HL-60/S4 (cell line): ENCODE measurements at regions not wholly inside any gene's neighbourhood (a gene's known extent, or its start where the extent isn't known, plus 50 kb on each side); places are given as distances from the start of the nearest gene placed in this dataset.

ENCODE experiments used
- in situ Hi-C: fragments of 300-500 bp; cut with MboI; formaldehyde crosslinking; loops from 2 replicates; pipeline ENCODE4 v1.14.3; 2022; ENCODE audit warnings: low sequenced_read_pairs

DNA sequence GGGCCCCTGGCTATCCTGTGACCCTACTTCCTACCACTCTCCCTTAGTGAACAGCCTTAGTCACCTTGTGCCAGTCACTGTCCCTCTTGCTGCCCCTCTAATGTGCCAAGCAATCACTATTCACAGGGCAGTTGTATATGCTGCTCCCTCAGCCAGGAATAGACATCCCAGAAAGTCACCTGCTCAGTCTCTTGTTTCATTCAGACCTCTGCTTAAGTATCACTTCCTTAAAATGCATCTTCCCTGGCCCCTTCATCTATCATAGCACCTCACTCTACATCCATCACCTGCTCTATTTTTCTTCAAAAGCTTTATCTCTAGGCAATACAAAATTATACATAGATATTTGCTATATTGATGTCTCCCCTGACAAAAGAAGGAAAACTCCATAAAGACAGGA is 328.4 kb upstream of the NFE2L3 start:
- in situ Hi-C loops, result no loop called here

DNA sequence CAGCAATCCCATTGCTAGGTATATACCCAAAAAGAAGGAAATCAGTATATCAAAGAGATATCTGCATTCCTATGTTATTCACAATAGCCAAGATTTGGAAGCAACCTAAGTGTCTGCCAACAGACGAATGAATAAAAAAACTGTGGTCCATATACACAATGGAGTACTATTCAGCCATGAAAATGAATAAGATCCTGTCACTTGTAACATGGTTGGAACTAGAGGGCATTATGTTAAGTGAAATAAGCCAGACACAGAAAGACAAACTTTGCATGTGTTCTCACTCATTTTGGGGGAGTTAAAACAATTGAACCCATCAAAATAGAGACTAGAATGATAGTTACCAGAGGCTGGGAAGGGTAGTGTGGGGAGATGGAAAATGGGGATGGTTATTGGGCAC is 323.5 kb upstream of the NFE2L3 start:
- in situ Hi-C loops, result loop anchor here (25.0 kb wide), 1 partner anchor 241 kb away; no protein-coding TSS in a partner anchor

GRCh38 chr7:25829663-25830062 is 322.3 kb upstream of the NFE2L3 start:
- in situ Hi-C loops, result loop anchor here (25.0 kb wide), 1 partner anchor 242 kb away; no protein-coding TSS in a partner anchor

- in situ Hi-C loops, result loop anchor here (25.0 kb wide), 1 partner anchor 243 kb away; no protein-coding TSS in a partner anchor
Observed at GRCh38 chr7:25830215-25830614, 321.8 kb upstream of the NFE2L3 start.

DNA sequence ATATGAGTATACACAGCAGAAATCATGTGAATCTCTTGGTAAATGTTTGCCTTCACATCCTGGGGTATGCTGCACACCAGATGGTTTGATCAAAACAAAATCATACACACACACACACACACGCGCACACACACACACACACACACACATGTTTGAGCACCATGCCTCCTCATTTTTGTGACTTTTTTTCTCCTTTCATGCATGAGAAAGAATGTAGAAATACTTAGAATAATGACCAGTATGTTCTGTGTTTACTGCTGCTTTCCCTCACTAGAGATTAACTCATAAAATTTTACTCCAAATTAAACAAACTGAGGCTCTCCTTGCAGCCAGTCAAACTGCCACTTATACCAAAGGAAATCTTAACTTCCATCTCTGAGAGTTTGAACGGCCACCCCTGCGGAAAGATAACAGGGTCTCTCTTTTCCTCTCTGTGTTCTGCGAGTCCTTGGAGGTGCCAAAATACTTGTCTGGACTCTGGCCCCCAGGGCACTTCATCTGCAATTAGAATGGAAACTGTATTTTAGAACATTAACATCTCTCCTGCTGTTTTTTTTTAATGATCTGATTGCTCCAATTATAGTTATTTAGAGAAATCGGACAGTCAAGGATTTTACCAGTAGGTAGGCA is 320.8 kb upstream of the NFE2L3 start:
- in situ Hi-C loops, result loop anchor here (25.0 kb wide), 1 partner anchor 244 kb away; no protein-coding TSS in a partner anchor

GRCh38 chr7:25831831-25832411 is 320.1 kb upstream of the NFE2L3 start:
- in situ Hi-C loops, result loop anchor here (25.0 kb wide), 1 partner anchor 245 kb away; no protein-coding TSS in a partner anchor

DNA sequence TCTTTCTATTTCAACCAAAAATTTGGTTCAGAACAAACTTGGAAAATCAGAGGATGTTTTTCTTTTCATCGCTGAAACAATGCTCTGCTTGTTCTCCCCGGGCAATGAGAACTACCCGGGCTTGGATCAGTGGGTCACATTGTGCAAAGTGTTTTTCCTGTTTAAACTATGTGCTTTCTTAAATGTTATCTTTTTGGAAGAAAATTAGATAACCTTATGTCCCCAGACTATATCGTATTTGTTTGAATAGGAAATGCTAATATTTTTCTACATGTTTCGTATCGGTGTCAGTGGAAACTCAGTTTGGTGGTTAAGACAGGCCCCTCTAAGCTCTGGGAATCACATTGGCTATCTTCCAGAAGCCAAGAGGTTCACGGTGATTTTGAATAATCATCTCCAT is 319.5 kb upstream of the NFE2L3 start:
- in situ Hi-C loops, result loop anchor here (25.0 kb wide), 1 partner anchor 245 kb away; no protein-coding TSS in a partner anchor

DNA sequence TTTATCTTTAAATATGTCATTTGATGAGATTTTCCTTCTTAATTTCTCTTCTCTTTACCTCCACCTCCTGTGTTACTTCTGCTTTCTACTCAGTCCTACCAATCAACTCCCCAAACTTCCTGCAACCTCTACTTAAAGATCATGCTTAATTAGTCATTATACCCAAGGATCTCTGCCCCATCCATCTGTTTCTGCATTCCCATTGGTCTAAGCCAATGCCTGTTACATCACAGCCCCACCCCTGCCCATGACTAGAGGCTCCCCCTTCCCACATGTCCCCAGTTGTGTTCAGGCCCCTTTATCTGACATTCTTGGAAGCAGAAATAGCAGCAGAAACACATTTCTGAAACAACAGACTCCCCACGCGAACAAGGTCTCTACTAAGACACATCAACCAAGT is 319.1 kb upstream of the NFE2L3 start:
- in situ Hi-C loops, result loop anchor here (25.0 kb wide), 1 partner anchor 246 kb away; no protein-coding TSS in a partner anchor

GRCh38 chr7:25834050-25834449 is 317.9 kb upstream of the NFE2L3 start:
- in situ Hi-C loops, result loop anchor here (25.0 kb wide), 1 partner anchor 247 kb away; no protein-coding TSS in a partner anchor

- in situ Hi-C loops, result loop anchor here (25.0 kb wide), 1 partner anchor 248 kb away; no protein-coding TSS in a partner anchor
Observed at GRCh38 chr7:25835197-25835596, 316.8 kb upstream of the NFE2L3 start.

DNA sequence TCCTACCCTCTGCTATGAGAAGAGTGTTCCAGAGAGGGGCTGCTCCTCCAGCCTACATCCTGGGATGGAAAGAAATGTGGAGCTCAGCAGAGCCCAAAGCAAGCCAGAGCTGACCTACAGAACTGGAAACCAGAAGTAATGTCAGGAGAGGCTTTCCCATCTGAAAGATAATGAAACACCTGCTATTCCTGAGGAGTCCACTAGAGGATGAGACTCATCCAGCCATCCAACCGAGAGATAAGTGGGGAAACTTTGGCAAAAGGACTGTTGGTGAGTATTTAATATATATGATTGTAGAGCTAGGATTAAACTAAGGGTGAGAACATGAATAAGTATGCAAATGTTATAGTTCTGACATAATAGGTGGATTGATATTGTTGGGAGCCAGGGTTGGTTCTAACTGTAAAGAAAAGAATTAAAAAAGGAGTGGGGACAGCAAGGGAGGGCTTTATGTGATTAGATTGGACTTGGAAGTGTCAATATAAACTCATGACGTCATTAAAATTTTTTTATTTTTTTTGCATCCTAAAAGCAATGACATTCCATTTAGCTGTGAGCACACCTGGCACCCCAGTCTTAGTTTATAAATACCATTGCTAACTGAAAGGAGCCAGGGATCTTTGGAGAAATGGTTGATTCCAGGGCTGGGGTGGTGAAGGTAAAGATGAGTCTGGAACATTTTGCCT is 312.8 kb upstream of the NFE2L3 start:
- in situ Hi-C loops, result loop anchor here (25.0 kb wide), 1 partner anchor 252 kb away; no protein-coding TSS in a partner anchor

DNA sequence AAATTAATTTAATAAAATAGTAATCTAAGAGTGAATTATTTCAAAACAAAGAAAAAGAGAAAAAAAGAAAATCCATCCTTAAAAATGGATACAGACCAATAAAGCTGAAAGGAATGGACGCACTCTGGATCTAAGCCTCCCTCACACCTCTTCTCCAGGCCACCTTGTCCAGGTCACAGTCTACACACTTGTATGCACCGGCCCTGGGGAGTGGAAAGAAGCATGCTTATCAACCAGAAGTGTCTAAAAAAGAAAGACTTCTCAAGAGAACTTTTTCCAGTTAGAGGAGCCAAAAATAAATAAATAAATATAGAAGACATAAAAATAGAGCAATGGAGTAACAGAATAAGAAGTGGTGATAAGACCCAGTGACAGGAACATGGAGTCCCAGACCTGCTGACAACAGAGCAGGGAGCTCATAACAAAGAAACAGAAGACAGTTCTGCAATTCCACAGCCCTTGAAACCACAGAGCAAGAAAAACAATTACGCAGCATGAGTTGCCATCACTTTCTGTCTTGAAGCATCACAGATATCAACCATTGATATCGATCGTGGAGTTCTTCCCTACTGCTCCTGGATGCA is 311.7 kb upstream of the NFE2L3 start:
- in situ Hi-C loops, result loop anchor here (25.0 kb wide), 1 partner anchor 253 kb away; no protein-coding TSS in a partner anchor

DNA sequence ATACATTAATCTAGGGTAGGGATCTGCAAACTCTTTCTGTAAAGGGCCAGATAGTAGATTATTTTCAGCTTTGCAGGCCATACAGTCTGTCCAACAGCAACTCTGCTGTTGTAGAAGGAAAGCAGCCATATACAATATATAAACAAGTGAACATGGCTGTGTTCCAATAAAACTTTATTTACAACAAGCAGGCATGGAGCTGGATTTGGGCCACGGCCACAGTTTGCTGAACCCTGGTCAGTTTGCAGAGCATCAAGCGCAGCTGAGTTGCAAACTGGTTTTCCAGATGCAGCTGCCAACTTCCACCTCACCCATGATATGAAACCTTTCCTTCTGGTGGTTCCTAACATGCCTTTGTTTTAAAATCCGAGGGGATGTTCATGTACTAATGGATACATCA is 310.4 kb upstream of the NFE2L3 start:
- in situ Hi-C loops, result loop anchor here (25.0 kb wide), 1 partner anchor 254 kb away; no protein-coding TSS in a partner anchor

- in situ Hi-C loops, result loop anchor here (25.0 kb wide), 1 partner anchor 255 kb away; no protein-coding TSS in a partner anchor
Observed at GRCh38 chr7:25842201-25842733, 309.7 kb upstream of the NFE2L3 start.

- in situ Hi-C loops, result loop anchor here (25.0 kb wide), 1 partner anchor 256 kb away; no protein-coding TSS in a partner anchor
Observed at GRCh38 chr7:25843467-25843866, 308.5 kb upstream of the NFE2L3 start.

- in situ Hi-C loops, result loop anchor here (25.0 kb wide), 1 partner anchor 257 kb away; no protein-coding TSS in a partner anchor
Observed at GRCh38 chr7:25844102-25844870, 307.7 kb upstream of the NFE2L3 start.

DNA sequence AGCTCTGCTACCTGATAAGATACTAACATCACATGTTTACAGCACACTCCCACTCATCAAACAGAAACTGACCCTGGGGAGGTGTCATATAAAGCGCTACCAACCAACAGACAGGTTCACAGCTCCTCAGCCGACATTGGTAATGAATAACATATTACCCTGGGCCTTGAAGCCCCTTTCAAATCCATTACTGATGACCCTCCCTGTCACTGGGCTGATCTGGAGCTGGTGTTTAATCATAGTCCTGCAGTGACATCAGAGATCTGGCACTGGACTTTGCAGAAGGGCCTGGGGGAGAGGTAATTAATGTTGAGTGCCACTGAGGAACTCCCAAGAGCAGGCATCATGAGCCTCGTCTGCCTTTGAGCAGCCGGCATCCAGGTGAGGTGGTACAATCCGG is 306.5 kb upstream of the NFE2L3 start:
- in situ Hi-C loops, result loop anchor here (25.0 kb wide), 1 partner anchor 258 kb away; no protein-coding TSS in a partner anchor

- in situ Hi-C loops, result loop anchor here (25.0 kb wide), 1 partner anchor 259 kb away; no protein-coding TSS in a partner anchor
Observed at GRCh38 chr7:25846722-25847121, 305.3 kb upstream of the NFE2L3 start.

GRCh38 chr7:25847336-25848070 is 304.5 kb upstream of the NFE2L3 start:
- in situ Hi-C loops, result loop anchor here (25.0 kb wide), 1 partner anchor 260 kb away; no protein-coding TSS in a partner anchor
